HG02763 (cell line): ENCODE measurements at regions not wholly inside any gene's neighbourhood (a gene's known extent, or its start where the extent isn't known, plus 50 kb on each side); places are given as distances from the start of the nearest gene placed in this dataset.

ENCODE experiments used
- ATAC-seq: cut with Tn5 transposase; IDR thresholded peaks from one replicate; pipeline ENCODE4 v1.9.1; 2021; ENCODE audit warnings: mild to moderate bottlenecking, moderate library complexity; ENCODE audit not compliant: unreplicated experiment

DNA sequence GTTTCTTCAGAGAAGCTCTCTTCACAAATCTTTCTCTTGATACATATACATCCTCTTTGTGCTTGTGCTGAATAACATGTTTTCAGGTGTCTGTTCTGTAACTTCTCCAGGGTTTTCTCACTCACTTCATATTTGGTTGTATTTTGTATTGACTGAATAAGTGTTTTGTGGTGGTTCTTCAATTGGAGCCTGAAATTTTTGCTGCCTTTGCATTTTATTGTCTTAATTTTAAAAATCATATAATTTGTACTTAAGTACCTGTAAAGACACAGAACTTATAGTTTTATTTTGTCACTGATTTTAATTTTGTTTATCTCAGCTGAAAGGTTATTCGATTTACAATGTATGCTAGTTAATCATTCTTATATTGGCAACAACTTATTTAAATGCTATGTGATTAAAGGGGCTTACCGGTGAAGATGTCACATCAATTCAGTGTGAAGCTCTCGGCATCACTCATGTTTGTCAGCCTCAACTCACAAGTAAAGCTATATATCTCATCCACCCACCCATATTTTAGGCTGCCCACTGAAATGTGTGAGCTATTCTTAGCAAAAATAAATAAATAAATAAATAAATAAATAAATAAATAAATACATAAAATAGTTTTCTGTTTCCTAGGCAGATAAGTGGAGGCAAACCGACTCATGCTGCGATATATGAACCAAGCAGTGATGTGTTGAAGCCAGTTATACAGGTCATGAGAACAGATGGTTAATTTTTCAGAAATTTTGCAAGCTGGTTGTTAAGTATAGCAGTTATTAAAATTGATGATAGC lies 76.4 kb upstream of the FSTL5 start:
- ATAC-seq = no peak

DNA sequence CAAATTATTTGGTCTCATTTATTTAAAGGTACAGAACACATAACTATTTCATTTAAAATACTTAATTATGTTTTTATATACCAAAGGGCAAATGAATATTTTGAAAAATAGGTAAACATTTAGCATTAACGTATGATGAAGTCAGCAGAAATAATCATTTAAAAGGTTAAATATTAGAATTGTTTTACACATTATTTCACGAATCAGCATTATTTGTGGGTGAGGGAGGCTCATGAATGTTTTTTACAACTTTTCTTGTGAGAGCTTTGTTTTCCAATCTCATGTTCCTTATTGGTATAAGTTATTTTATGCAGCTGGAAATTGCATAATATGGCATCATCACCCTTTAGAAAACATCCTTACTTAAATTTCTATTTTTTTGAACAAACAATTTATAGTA lies 73.9 kb upstream of the FSTL5 start:
- ATAC-seq = no peak

DNA sequence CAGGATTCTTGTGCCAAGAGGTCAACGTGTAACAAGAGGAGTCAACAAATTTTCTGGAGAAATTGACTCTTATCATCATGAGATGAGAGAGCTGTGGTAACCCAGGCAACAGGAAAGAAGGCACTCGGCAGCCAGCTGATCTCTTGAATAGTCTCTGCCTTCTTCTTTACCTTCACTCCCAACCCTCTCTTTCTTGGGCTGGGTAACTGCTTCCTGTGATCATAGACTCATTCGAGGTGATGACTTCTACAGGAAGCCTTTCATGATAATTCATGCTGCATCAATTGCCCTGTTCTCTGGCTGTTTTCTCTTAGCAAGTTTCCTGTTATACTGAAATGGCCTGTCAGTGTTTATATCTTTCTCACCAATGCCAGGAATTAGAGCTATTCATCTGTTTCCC lies 70.8 kb upstream of the FSTL5 start:
- ATAC-seq = no peak

DNA sequence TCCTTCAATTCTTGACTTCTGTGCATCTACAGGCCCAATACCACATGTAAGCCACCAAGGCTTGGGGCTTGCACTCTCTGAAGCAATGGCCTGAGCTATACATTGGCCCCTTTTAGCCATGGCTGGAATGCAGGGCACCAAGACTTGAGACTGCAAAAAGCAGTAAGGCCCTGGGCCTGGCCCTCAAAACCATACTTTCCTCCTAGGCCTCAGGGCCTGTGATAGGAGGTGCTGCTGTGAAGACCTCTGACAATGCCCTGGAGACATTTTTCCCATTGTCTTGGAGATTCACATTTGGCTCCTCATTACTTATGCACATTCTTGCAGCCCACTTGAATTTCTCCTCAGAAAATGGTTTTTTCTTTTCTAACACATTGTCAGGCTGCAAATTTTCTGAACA lies 68.5 kb upstream of the FSTL5 start:
- no peak for ATAC-seq

DNA sequence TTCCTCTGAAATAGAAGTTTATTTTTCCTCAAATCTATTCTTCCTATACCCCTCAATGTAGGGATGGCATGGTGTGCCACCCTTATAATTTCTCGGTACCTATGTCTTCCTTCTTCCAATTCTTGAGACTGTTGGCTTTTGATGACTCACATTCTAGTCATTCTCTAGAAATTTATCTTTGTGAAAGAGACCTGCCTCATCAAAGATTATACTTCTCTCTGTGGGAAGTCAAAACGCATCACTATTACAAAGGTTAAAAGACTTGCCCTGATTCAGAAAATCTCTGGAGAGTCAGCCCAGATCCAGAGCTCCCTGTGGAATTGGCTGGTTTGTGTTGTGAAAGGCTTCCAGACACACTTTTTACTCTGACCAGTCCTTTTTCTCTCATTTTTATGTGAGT lies 65.9 kb upstream of the FSTL5 start:
- no peak for ATAC-seq

DNA sequence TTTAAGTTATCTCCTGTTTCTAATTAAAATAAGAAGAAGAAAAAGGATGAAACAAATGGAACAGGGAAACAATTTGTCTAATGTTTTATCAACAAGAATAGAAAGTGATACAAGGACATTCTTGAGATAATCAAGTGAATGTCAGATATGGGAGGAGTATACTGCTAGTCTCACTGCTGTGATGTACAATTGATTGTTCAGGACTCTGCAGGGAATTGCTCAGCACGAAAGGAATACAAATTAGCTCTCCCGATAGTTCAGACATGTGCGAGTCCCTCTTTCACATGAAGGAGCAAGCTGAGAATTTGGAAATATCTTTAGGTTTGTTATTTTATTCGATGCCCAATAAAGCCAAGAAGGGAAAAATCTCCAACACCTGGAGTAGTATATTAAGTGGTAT lies 57.3 kb upstream of the FSTL5 start:
- no peak for ATAC-seq
